ENCODE measurements at regions not wholly inside any gene's neighbourhood (a gene's known extent, or its start where the extent isn't known, plus 50 kb on each side); places are given as distances from the start of the nearest gene placed in this dataset.

DNA sequence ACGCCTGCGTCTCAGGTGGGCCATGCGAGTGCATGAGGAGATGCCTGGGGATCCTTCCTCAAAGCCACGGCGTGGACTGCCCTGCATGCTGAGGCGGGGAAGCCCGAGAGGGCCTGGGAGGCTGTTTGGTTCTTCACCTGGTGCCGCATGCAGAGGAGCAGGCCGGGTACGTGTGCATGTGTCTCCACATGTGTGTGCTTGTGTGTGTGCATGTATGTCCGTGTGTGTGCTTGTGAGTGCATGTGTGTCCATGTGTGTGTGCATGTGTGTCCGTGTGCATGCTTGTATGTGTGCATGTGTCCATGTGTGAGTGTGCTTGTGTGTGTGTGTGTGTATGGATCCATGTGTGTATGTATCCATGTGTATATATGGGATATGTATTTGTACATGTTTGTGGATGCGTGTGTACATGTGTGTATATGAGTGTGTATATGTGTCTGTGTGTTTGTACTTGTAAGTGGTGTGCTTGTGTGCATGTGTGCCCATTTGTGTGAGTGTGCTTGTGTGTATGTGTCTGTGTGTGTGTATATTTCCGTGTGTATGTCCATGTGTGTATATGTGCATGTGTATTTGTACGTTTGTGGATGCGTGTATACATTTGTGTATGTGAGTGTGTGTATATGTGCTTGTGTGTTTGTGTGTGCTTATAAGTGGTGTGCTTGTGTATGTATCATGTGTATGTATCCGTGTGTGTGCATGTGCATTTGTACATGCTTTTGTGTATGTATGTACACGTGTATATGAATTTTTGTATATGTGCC, 79.0 kb downstream of the PTGR3 start:
- TF ChIP-seq EP300 (IDR thresholded peaks at IDR 0.05), result no peak
- TF ChIP-seq, protein P1, sequence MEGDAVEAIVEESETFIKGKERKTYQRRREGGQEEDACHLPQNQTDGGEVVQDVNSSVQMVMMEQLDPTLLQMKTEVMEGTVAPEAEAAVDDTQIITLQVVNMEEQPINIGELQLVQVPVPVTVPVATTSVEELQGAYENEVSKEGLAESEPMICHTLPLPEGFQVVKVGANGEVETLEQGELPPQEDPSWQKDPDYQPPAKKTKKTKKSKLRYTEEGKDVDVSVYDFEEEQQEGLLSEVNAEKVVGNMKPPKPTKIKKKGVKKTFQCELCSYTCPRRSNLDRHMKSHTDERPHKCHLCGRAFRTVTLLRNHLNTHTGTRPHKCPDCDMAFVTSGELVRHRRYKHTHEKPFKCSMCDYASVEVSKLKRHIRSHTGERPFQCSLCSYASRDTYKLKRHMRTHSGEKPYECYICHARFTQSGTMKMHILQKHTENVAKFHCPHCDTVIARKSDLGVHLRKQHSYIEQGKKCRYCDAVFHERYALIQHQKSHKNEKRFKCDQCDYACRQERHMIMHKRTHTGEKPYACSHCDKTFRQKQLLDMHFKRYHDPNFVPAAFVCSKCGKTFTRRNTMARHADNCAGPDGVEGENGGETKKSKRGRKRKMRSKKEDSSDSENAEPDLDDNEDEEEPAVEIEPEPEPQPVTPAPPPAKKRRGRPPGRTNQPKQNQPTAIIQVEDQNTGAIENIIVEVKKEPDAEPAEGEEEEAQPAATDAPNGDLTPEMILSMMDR (IDR thresholded peaks at IDR 0.05), result no peak
- TF ChIP-seq POLR2AphosphoS5 (IDR thresholded peaks at IDR 0.05), result no peak
- no peak for TF ChIP-seq POLR2A (IDR thresholded peaks at IDR 0.05; ENCODE audit: low read depth)
- Histone ChIP-seq H3K9me3 (no peaks in the 10 kb centered on the region), H3K36me3 (no peaks in the 10 kb centered on the region), H3K27ac (replicated peaks in 1 of 4) (no peak overlapping the region), H3K4me1 (peaks cover 0 to 16% (median 6%) of the 10 kb centered on the region in 4 donors), H3K27me3 (no peaks in the 10 kb centered on the region), H3K4me3 (no peak overlapping the region)
- peak; percentile 79 for DNase-seq (ENCODE audit: extremely low spot score)
- WGBS, result 95% methylated on average over 11 of the region's 18 CpGs
- intact Hi-C loops (cut with DNase I), result no loop called here

DNA sequence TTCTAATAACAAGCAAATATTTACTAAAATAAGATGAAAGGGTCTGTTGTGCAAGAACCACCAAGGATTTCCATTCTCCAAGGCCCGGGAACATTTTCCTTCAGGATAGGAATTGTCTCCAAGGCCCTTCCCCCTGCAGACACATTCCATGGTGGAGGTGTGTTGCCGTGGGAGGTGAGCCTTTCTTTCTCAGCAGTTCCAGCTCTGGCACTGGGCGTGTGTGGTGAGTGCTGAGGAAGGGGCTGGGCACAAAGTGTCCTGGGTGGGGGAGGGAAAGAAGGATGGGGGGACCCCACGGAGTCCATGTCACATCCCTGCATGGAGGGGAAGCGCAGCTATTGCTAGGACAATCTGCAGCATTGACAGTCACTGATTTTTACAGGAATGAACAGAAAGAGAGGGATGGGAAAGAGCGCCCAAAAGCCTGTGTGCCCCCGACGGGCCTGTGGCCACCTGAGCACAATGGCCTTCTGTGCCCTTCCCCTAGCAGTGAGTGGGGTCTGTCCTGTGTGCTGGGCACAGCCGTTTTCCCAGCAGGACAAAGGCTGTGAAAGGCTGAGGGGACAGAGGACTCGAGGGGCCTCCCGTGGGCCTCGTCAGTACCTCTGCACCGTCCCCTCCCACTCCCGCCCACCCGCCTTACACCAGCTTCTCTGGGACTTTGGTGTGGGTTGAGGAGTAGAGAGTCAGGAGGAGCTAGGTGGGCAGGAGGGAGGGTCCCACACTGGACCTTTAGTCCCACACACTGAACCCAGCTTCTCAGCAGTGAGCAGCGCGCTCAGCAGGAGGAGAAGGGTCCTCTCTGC, 79.8 kb downstream of the PTGR3 start:
- H3K4me1 ChIP-seq, result peaks cover 0 to 17% (median 6%) of the 10 kb centered on the region in 4 donors
- no peak overlapping the region for H3K4me3 ChIP-seq
- WGBS, result 96% methylated on average over 14 of the region's 17 CpGs
- no peak overlapping the region for H3K27ac ChIP-seq (replicated peaks in 1 of 4)
- no peak for TF ChIP-seq POLR2A (IDR thresholded peaks at IDR 0.05; ENCODE audit: low read depth)
- TF ChIP-seq, protein P1 (IDR thresholded peaks at IDR 0.05), result no peak
- no peak for TF ChIP-seq EP300 (IDR thresholded peaks at IDR 0.05)
- TF ChIP-seq POLR2AphosphoS5 (IDR thresholded peaks at IDR 0.05), result no peak
- intact Hi-C loops (cut with DNase I), result no loop called here
- no peaks in the 10 kb centered on the region for H3K9me3 ChIP-seq
- DNase-seq (ENCODE audit: extremely low spot score), result peak; percentile 55
- H3K36me3 ChIP-seq, result no peaks in the 10 kb centered on the region
- no peaks in the 10 kb centered on the region for H3K27me3 ChIP-seq

DNA sequence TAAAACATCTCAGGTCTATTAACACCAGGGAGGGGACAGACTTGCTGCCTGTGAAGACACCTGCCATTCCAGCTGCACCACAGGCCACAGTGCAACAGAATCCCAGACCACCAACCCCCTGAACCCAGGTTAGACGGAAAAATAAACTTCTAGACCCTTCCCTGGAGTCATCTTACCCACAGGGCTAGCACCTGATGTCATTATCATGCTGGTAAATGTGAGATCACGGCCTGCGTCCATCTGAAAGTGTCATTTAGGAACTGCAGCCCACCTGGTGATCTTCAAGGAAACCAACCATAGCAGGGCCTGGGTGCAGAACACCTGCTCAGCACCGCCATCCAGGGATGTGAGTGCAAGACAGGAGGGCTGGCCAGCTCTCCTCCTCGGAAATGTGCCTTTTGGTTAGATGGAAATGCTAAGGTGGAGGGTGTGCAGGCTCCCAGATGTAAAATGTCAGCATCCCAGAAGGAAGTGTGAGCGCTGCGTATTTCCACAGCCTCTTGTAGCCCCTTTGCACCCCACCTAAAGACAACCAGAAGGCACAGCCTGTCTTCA, 80.8 kb downstream of the PTGR3 start:
- Histone ChIP-seq H3K36me3 (no peaks in the 10 kb centered on the region), H3K4me3 (no peak overlapping the region)
- peak; percentile 86 for DNase-seq (ENCODE audit: extremely low spot score)

DNA sequence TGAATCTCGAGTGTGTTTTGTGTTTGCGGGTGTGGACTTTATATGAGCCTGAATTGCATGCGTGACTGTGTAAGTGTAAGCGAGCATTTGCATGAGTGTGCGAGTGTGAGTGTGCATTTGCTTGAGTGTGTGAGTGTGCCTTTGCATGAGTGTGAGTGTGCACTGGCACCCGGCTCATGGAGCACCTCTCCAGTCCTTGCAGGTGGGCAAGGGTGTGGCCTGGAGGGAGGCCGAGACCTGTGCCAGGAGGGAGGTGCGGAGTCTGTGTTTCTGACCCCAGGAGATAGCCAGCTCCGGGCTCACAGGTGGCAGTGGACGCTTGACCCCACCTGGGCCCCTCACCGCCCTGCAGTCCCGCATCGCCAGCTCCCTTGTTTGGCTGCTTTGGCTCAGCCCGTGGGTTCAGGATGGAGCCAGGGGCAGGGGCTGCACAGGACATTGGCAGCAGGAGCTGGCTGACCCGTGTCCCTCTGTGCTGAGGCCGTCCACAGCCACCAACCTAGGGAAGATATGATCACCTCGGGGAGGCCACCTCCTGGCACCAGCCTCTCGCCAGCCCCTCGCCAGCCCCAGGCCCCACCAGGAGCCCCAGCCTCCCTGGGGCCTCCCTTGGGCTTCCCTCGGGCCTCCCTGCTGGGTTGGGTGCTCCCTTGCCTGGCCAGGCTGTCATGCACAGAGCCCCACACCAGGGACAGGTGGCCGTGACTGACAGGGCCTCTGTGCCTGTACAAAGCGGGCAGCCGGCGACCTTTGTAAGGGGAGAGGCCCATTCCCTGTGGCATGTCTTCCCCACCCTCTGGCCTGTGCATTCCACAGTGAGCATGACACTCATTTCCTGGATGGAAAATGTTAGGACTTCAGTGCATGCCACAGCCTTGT, 81.6 kb downstream of the PTGR3 start:
- H3K36me3 ChIP-seq, result no peaks in the 10 kb centered on the region
- H3K4me1 ChIP-seq, result peaks cover 0 to 17% (median 6%) of the 10 kb centered on the region in 4 donors
- intact Hi-C loops (cut with DNase I), result no loop called here
- H3K27ac ChIP-seq (replicated peaks in 1 of 4), result no peak overlapping the region
- no peaks in the 10 kb centered on the region for H3K27me3 ChIP-seq
- no peak overlapping the region for H3K4me3 ChIP-seq
- WGBS, result 93% methylated on average over 19 of the region's 24 CpGs
- peak; percentile 77 for DNase-seq (ENCODE audit: extremely low spot score)
- no peaks in the 10 kb centered on the region for H3K9me3 ChIP-seq
- no peak for TF ChIP-seq POLR2AphosphoS5 (IDR thresholded peaks at IDR 0.05)
- no peak for TF ChIP-seq EP300 (IDR thresholded peaks at IDR 0.05)
- TF ChIP-seq, protein P1 (IDR thresholded peaks at IDR 0.05), result no peak
- TF ChIP-seq POLR2A (IDR thresholded peaks at IDR 0.05; ENCODE audit: low read depth), result no peak

More for the DNA sequence above, 80.8 kb downstream of the PTGR3 start:
- H3K4me1 ChIP-seq, result peaks cover 0 to 17% (median 6%) of the 10 kb centered on the region in 4 donors
- no peaks in the 10 kb centered on the region for H3K27me3 ChIP-seq
- TF ChIP-seq EP300 (IDR thresholded peaks at IDR 0.05) (no peak), POLR2AphosphoS5 (IDR thresholded peaks at IDR 0.05) (no peak), POLR2A (IDR thresholded peaks at IDR 0.05; ENCODE audit: low read depth) (no peak)
- TF ChIP-seq, protein P1 (IDR thresholded peaks at IDR 0.05), result no peak
- H3K27ac ChIP-seq (replicated peaks in 1 of 4), result no peak overlapping the region
- no peaks in the 10 kb centered on the region for H3K9me3 ChIP-seq
- intact Hi-C loops (cut with DNase I), result no loop called here
- WGBS, result 96% methylated on average over 7 of the region's 7 CpGs

Measured in esophagus muscularis mucosa (tissue), 4 donors.